WERI-Rb-1 (cell line): ENCODE measurements at regions not wholly inside any gene's neighbourhood (a gene's known extent, or its start where the extent isn't known, plus 50 kb on each side); places are given as distances from the start of the nearest gene placed in this dataset.

Experiments used
- DNase-seq: peaks from one replicate; pipeline ENCODE4 v3.0.0-alpha.2; 2020
- H3K27ac ChIP-seq: fragments of 250-450 bp; sonication (Bioruptor Pico); 2 replicates; pipeline ENCODE4 v1.5.1; 2020; ENCODE audit warnings: mild to moderate bottlenecking, moderate library complexity
- H3K27me3 ChIP-seq: fragments of 250-450 bp; sonication (Bioruptor Pico); 2 replicates; pipeline ENCODE4 v1.5.1; 2021; ENCODE audit warnings: mild to moderate bottlenecking, low read depth, moderate library complexity; ENCODE audit not compliant: insufficient read depth, severe bottlenecking
- H3K36me3 ChIP-seq: fragments of 250-450 bp; sonication (Bioruptor Pico); 2 replicates; pipeline ENCODE4 v1.5.1; 2020; ENCODE audit warnings: mild to moderate bottlenecking, moderate library complexity
- H3K4me3 ChIP-seq: 2 replicates; pipeline ENCODE4 v1.5.1; 2011; ENCODE audit warnings: low read depth, mild to moderate bottlenecking, control low read depth, low read length
- H3K9me3 ChIP-seq: fragments of 250-450 bp; sonication (Bioruptor Pico); 2 replicates; pipeline ENCODE4 v1.5.1; 2021; ENCODE audit warnings: mild to moderate bottlenecking, moderate library complexity; ENCODE audit not compliant: severe bottlenecking
- CTCF ChIP-seq: IDR thresholded peaks from 2 replicates; pipeline ENCODE4 v1.5.1; 2011; ENCODE audit warnings: low read depth, mild to moderate bottlenecking, control low read depth, inconsistent platforms, low read length

GRCh38 chr19:32186542-32187330 lies 158.7 kb upstream of the ZNF507 start:
- TF ChIP-seq CTCF = no peak
- no peak overlapping the region for H3K27ac ChIP-seq
- no peaks in the 10 kb centered on the region for H3K36me3 ChIP-seq
- no peak for DNase-seq
- H3K4me3 ChIP-seq = no peak overlapping the region
- no peaks in the 10 kb centered on the region for H3K27me3 ChIP-seq
- peaks cover 2% of the 10 kb centered on the region for H3K9me3 ChIP-seq

GRCh38 chr19:32188921-32189320 lies 156.5 kb upstream of the ZNF507 start:
- Histone ChIP-seq H3K27me3 (no peaks in the 10 kb centered on the region), H3K36me3 (no peaks in the 10 kb centered on the region), H3K4me3 (no peak overlapping the region), H3K27ac (no peak overlapping the region), H3K9me3 (peaks cover 2% of the 10 kb centered on the region)
- TF ChIP-seq CTCF = no peak
- DNase-seq = no peak

- H3K27ac ChIP-seq = no peak overlapping the region
- H3K27me3 ChIP-seq = no peaks in the 10 kb centered on the region
- DNase-seq = no peak
- no peaks in the 10 kb centered on the region for H3K36me3 ChIP-seq
- no peak for TF ChIP-seq CTCF
- H3K9me3 ChIP-seq = no peaks in the 10 kb centered on the region
- H3K4me3 ChIP-seq = no peak overlapping the region
These were observed 155.3 kb upstream of the ZNF507 start for GRCh38 chr19:32189956-32190706.

- H3K27ac ChIP-seq = no peak overlapping the region
- no peaks in the 10 kb centered on the region for H3K27me3 ChIP-seq
- H3K4me3 ChIP-seq = no peak overlapping the region
- H3K36me3 ChIP-seq = no peaks in the 10 kb centered on the region
- no peak for DNase-seq
- no peak for TF ChIP-seq CTCF
- H3K9me3 ChIP-seq = no peaks in the 10 kb centered on the region
These were observed 153.5 kb upstream of the ZNF507 start for GRCh38 chr19:32191921-32192320.

GRCh38 chr19:32195706-32196610 lies 149.5 kb upstream of the ZNF507 start:
- Histone ChIP-seq H3K4me3 (no peak overlapping the region), H3K9me3 (no peaks in the 10 kb centered on the region), H3K36me3 (no peaks in the 10 kb centered on the region), H3K27ac (no peak overlapping the region), H3K27me3 (no peaks in the 10 kb centered on the region)
- DNase-seq = no peak
- no peak for TF ChIP-seq CTCF
